ENCODE measurements at regions not wholly inside any gene's neighbourhood (a gene's known extent, or its start where the extent isn't known, plus 50 kb on each side); places are given as distances from the start of the nearest gene placed in this dataset.

DNA sequence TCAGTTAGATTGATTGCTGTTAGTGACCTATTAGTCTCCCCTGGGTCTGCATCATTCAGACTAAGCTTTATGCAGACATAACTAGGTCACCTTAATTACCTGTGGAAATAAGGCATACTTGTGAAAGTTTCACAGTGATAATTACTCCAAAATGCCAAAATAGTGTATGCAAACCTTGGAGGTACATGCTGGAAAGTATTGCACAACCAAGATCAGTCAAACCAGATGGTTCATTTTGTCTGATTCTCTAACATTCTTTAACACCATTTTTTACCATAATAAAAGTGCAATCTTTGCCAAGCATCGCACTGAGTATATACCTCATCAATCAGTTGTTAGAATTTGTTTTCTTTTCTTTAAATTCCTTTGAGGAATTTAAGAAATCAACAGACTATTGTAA, 186.3 kb upstream of the TMEFF2 start:
- Histone ChIP-seq H3K36me3 (replicated peaks in 1 of 2; ENCODE audit: control insufficient read depth in 1 of 2, insufficient read depth in 2 of 2, low read length in 1 of 2) (no peaks in the 10 kb centered on the region), H4K20me1 (ENCODE audit: insufficient read depth) (no peaks in the 10 kb centered on the region), H3K4me2 (no peak overlapping the region), H3K4me1 (ENCODE audit: control insufficient read depth in 1 of 2, insufficient read depth in 2 of 2, low read depth in 1 of 2, low read length in 1 of 2) (peaks cover 0 to 11% of the 10 kb centered on the region in 2 experiments; a peak in 2 of 4 replicates), H3K27ac (ENCODE audit: low read depth in 2 of 2, low read length in 1 of 2) (no peak overlapping the region), H2AFZ (ENCODE audit: low read depth) (no peak overlapping the region), H3K79me2 (ENCODE audit: insufficient read depth) (no peaks in the 10 kb centered on the region), H3K9ac (no peak overlapping the region), H3K27me3 (ENCODE audit: insufficient read depth) (no peaks in the 10 kb centered on the region), H3F3A (replicated peaks; ENCODE audit: insufficient read depth) (no peaks in the 10 kb centered on the region), H3K9me2 (no peaks in the 10 kb centered on the region), H3K9me3 (no peaks in the 10 kb centered on the region), H3K4me3 (ENCODE audit: low read depth in 2 of 2, low read length in 1 of 2) (no peak overlapping the region)
- CTCF ChIA-PET = interaction anchor here (1.2 to 1.4 kb wide), 2 partner anchors 186 to 1203 kb away, joined by 3 to 4 read pairs; partner anchors contain the start of gene TMEFF2
- POLR2A ChIA-PET = no interaction called here
- no peak for DNase-seq
- TF ChIP-seq GABPA (IDR thresholded peaks at IDR 0.05; ENCODE audit: low read depth) (no peak), EP300 (IDR thresholded peaks at IDR 0.05; ENCODE audit: borderline replicate concordance in 1 of 2, low read depth in 1 of 2, low read length in 1 of 2) (no peak), MXI1 (IDR thresholded peaks at IDR 0.05; ENCODE audit: low read depth, low read length) (no peak), RFX5 (IDR thresholded peaks at IDR 0.05; ENCODE audit: low read length) (no peak), JUND (IDR thresholded peaks at IDR 0.05) (no peak), RXRA (IDR thresholded peaks at IDR 0.05; ENCODE audit: borderline replicate concordance, low read depth) (no peak), FOXJ3 (CRISPR knock-in tag; IDR thresholded peaks at IDR 0.05) (no peak), YY1 (IDR thresholded peaks at IDR 0.05; ENCODE audit: low read depth) (no peak), FOXM1 (IDR thresholded peaks at IDR 0.05; ENCODE audit: low read depth) (no peak), RCOR1 (IDR thresholded peaks at IDR 0.05; ENCODE audit: low read length) (no peak), NRF1 (IDR thresholded peaks at IDR 0.05; ENCODE audit: low read depth, low read length) (no peak), NFIC (IDR thresholded peaks at IDR 0.05; ENCODE audit: borderline replicate concordance) (no peak)
- TF ChIP-seq, protein P1, sequence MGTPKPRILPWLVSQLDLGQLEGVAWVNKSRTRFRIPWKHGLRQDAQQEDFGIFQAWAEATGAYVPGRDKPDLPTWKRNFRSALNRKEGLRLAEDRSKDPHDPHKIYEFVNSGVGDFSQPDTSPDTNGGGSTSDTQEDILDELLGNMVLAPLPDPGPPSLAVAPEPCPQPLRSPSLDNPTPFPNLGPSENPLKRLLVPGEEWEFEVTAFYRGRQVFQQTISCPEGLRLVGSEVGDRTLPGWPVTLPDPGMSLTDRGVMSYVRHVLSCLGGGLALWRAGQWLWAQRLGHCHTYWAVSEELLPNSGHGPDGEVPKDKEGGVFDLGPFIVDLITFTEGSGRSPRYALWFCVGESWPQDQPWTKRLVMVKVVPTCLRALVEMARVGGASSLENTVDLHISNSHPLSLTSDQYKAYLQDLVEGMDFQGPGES (IDR thresholded peaks at IDR 0.05; ENCODE audit: low read depth, low read length) = no peak
- TF ChIP-seq, protein P2, sequence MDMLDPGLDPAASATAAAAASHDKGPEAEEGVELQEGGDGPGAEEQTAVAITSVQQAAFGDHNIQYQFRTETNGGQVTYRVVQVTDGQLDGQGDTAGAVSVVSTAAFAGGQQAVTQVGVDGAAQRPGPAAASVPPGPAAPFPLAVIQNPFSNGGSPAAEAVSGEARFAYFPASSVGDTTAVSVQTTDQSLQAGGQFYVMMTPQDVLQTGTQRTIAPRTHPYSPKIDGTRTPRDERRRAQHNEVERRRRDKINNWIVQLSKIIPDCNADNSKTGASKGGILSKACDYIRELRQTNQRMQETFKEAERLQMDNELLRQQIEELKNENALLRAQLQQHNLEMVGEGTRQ (IDR thresholded peaks at IDR 0.05; ENCODE audit: borderline replicate concordance, low read depth, low read length) = no peak
- TF ChIP-seq, protein P3, sequence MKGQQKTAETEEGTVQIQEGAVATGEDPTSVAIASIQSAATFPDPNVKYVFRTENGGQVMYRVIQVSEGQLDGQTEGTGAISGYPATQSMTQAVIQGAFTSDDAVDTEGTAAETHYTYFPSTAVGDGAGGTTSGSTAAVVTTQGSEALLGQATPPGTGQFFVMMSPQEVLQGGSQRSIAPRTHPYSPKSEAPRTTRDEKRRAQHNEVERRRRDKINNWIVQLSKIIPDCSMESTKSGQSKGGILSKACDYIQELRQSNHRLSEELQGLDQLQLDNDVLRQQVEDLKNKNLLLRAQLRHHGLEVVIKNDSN (IDR thresholded peaks at IDR 0.05; ENCODE audit: borderline replicate concordance, low read depth) = no peak
- TF ChIP-seq, protein P4, sequence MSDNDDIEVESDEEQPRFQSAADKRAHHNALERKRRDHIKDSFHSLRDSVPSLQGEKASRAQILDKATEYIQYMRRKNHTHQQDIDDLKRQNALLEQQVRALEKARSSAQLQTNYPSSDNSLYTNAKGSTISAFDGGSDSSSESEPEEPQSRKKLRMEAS (IDR thresholded peaks at IDR 0.05; ENCODE audit: low read depth) = no peak
- 55% methylated on average over 1 of the region's 1 CpG for WGBS (ENCODE audit: low lambda C conversion rate)

DNA sequence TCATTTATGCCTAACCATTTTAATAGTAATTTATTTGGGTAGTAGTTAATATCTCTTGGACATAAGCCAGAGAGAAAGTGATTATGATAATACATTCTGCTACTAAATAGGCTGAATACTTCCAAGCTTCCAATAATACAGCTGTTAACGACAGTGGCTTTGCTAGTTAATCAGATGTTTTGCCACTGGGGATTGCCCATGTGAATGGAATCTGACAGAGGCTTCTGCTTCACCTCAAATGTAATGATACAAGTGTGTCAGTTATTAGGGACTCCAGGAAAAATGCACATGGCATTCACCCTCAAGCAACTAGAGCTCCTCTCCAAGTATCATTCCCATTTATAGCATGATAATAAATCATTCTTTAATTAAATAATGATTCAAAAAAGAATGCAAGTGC, 185.0 kb upstream of the TMEFF2 start:
- DNase-seq = peak; percentile 33
- no peaks in the 10 kb centered on the region for H4K20me1 ChIP-seq (ENCODE audit: insufficient read depth)
- peaks cover 0 to 11% of the 10 kb centered on the region in 2 experiments; a peak in 2 of 4 replicates for H3K4me1 ChIP-seq (ENCODE audit: control insufficient read depth in 1 of 2, insufficient read depth in 2 of 2, low read depth in 1 of 2, low read length in 1 of 2)
- peak overlapping the region in 1 of 2 experiments; percentile 22; a peak in 1 of 4 replicates for H3K27ac ChIP-seq (ENCODE audit: low read depth in 2 of 2, low read length in 1 of 2)
- no peaks in the 10 kb centered on the region for H3F3A ChIP-seq (replicated peaks; ENCODE audit: insufficient read depth)
- 0% methylated on average over 1 of the region's 1 CpG for WGBS (ENCODE audit: low lambda C conversion rate)
- no peaks in the 10 kb centered on the region for H3K79me2 ChIP-seq (ENCODE audit: insufficient read depth)
- no peak overlapping the region for H2AFZ ChIP-seq (ENCODE audit: low read depth)
- no peaks in the 10 kb centered on the region for H3K36me3 ChIP-seq (replicated peaks in 1 of 2; ENCODE audit: control insufficient read depth in 1 of 2, insufficient read depth in 2 of 2, low read length in 1 of 2)
- H3K27me3 ChIP-seq (ENCODE audit: insufficient read depth) = no peaks in the 10 kb centered on the region
- no peak overlapping the region for H3K4me2 ChIP-seq
- CTCF ChIA-PET = no interaction called here
- POLR2A ChIA-PET = no interaction called here
- H3K9me2 ChIP-seq = no peaks in the 10 kb centered on the region
- no peaks in the 10 kb centered on the region for H3K9me3 ChIP-seq
- no peak overlapping the region for H3K4me3 ChIP-seq (ENCODE audit: low read depth in 2 of 2, low read length in 1 of 2)
- H3K9ac ChIP-seq = no peak overlapping the region
- TF ChIP-seq TEAD4 (IDR thresholded peaks at IDR 0.05; ENCODE audit: borderline replicate concordance, insufficient read depth) (no peak), SMC3 (IDR thresholded peaks at IDR 0.05; ENCODE audit: low read depth, low read length) (no peak), RAD21 (IDR thresholded peaks at IDR 0.05; ENCODE audit: low read length) (peak; percentile 11; the same call in 1 of the 2 replicates), NFIC (IDR thresholded peaks at IDR 0.05; ENCODE audit: borderline replicate concordance) (no peak), SIN3A (IDR thresholded peaks at IDR 0.05; ENCODE audit: borderline replicate concordance, low read depth, low read length) (no peak), MEF2A (IDR thresholded peaks at IDR 0.05; ENCODE audit: borderline replicate concordance, low read depth) (no peak), RCOR1 (IDR thresholded peaks at IDR 0.05; ENCODE audit: low read length) (peak; percentile 62; the same call in 1 of the 2 replicates)
- TF ChIP-seq, protein P5, sequence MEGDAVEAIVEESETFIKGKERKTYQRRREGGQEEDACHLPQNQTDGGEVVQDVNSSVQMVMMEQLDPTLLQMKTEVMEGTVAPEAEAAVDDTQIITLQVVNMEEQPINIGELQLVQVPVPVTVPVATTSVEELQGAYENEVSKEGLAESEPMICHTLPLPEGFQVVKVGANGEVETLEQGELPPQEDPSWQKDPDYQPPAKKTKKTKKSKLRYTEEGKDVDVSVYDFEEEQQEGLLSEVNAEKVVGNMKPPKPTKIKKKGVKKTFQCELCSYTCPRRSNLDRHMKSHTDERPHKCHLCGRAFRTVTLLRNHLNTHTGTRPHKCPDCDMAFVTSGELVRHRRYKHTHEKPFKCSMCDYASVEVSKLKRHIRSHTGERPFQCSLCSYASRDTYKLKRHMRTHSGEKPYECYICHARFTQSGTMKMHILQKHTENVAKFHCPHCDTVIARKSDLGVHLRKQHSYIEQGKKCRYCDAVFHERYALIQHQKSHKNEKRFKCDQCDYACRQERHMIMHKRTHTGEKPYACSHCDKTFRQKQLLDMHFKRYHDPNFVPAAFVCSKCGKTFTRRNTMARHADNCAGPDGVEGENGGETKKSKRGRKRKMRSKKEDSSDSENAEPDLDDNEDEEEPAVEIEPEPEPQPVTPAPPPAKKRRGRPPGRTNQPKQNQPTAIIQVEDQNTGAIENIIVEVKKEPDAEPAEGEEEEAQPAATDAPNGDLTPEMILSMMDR (IDR thresholded peaks at IDR 0.05) = no peak
- TF ChIP-seq, protein P2 (IDR thresholded peaks at IDR 0.05; ENCODE audit: borderline replicate concordance, low read depth, low read length) = no peak
- TF ChIP-seq, protein P6, sequence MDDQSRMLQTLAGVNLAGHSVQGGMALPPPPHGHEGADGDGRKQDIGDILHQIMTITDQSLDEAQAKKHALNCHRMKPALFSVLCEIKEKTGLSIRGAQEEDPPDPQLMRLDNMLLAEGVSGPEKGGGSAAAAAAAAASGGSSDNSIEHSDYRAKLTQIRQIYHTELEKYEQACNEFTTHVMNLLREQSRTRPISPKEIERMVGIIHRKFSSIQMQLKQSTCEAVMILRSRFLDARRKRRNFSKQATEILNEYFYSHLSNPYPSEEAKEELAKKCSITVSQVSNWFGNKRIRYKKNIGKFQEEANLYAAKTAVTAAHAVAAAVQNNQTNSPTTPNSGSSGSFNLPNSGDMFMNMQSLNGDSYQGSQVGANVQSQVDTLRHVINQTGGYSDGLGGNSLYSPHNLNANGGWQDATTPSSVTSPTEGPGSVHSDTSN (IDR thresholded peaks at IDR 0.05) = no peak
